ENCODE measurements at regions not wholly inside any gene's neighbourhood (a gene's known extent, or its start where the extent isn't known, plus 50 kb on each side); places are given as distances from the start of the nearest gene placed in this dataset.

DNA sequence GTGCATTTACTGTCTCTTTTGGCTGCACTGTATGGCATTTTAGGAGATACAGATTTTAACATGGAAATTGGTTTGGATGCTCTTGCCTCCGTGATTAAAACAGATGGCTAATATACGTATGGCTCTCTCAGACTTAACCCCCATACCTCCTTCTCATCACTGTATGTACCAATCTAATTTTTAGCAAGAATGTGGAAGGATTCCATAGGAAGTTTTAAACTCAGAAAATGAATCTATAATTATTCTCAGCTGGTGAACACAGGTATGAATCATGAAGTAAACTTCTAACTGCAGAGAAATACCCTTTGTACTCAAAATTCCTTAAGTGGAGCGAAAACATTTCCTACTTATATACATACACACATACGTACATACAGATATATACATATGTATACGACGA is 210.5 kb upstream of the NEIL3 start:
- Histone ChIP-seq H3K9me3 (ENCODE audit: control insufficient read depth, insufficient read depth, low read length) (no peaks in the 10 kb centered on the region), H3K27ac (ENCODE audit: low read depth, low read length) (no peak overlapping the region), H3K27me3 (ENCODE audit: control insufficient read depth, insufficient read depth, low read length) (no peaks in the 10 kb centered on the region), H3K4me3 (ENCODE audit: low read depth, low read length) (no peak overlapping the region)
- no peak for DNase-seq (ENCODE audit: low read depth, low spot score)
- TF ChIP-seq, protein P1, sequence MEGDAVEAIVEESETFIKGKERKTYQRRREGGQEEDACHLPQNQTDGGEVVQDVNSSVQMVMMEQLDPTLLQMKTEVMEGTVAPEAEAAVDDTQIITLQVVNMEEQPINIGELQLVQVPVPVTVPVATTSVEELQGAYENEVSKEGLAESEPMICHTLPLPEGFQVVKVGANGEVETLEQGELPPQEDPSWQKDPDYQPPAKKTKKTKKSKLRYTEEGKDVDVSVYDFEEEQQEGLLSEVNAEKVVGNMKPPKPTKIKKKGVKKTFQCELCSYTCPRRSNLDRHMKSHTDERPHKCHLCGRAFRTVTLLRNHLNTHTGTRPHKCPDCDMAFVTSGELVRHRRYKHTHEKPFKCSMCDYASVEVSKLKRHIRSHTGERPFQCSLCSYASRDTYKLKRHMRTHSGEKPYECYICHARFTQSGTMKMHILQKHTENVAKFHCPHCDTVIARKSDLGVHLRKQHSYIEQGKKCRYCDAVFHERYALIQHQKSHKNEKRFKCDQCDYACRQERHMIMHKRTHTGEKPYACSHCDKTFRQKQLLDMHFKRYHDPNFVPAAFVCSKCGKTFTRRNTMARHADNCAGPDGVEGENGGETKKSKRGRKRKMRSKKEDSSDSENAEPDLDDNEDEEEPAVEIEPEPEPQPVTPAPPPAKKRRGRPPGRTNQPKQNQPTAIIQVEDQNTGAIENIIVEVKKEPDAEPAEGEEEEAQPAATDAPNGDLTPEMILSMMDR (IDR thresholded peaks at IDR 0.05; ENCODE audit: low read depth, low read length) = no peak
- CTCF ChIA-PET = interaction anchor here (0.6 to 1.6 kb wide), 2 partner anchors 52 to 141 kb away, joined by 3 read pairs; no protein-coding TSS in a partner anchor
- POLR2A ChIA-PET = no interaction called here

DNA sequence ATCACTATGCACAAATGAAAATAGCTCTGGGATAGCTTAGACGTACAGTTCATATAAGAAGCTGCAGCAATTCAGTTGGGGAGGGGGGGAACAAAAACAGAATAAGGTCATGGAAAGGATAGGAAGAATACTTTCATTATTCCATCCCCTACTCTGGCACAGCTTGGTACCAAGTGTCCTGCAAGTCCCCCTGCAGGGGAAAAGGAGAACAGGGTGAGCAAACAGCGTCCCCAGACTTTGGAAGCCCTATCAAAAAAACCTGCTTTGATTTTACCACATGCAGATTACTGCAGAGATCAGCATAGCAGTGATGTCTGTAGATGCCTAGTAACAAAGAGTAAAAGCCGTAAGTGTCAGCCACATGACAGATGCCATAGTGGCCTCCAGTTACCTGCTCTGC is 209.4 kb upstream of the NEIL3 start:
- ChIA-PET POLR2A (no interaction called here), CTCF (interaction anchor here (0.6 to 1.6 kb wide), 2 partner anchors 53 to 222 kb away, joined by 3 read pairs; no protein-coding TSS in a partner anchor)
- no peak overlapping the region for H3K27ac ChIP-seq (ENCODE audit: low read depth, low read length)
- TF ChIP-seq, protein P1 (IDR thresholded peaks at IDR 0.05; ENCODE audit: low read depth, low read length) = no peak
- no peak overlapping the region for H3K4me3 ChIP-seq (ENCODE audit: low read depth, low read length)
- H3K9me3 ChIP-seq (ENCODE audit: control insufficient read depth, insufficient read depth, low read length) = no peaks in the 10 kb centered on the region
- no peaks in the 10 kb centered on the region for H3K27me3 ChIP-seq (ENCODE audit: control insufficient read depth, insufficient read depth, low read length)
- DNase-seq (ENCODE audit: low read depth, low spot score) = no peak

DNA sequence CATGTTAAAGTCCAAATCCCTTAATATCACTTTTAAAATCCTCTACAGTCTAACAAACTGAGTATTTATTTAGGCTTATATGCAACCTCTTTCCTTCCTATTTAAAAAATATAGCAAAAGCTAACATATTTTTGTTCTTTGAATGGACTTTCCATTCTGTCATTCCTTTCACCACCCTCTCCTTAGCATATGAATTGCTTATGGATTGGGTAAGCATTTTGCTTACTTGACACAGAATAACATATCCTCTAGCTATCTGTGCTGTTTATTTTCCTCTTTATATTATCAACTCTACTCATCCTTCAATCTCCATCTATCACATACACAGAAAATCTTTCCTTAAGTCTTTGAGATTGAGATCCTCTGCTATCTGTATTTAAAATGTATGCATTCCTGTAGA is 206.1 kb upstream of the NEIL3 start:
- Histone ChIP-seq H3K27me3 (ENCODE audit: control insufficient read depth, insufficient read depth, low read length) (no peaks in the 10 kb centered on the region), H3K4me3 (ENCODE audit: low read depth, low read length) (no peak overlapping the region), H3K9me3 (ENCODE audit: control insufficient read depth, insufficient read depth, low read length) (no peaks in the 10 kb centered on the region), H3K27ac (ENCODE audit: low read depth, low read length) (no peak overlapping the region)
- no peak for DNase-seq (ENCODE audit: low read depth, low spot score)
- TF ChIP-seq, protein P1 (IDR thresholded peaks at IDR 0.05; ENCODE audit: low read depth, low read length) = no peak
- CTCF ChIA-PET = no interaction called here
- POLR2A ChIA-PET = no interaction called here

DNA sequence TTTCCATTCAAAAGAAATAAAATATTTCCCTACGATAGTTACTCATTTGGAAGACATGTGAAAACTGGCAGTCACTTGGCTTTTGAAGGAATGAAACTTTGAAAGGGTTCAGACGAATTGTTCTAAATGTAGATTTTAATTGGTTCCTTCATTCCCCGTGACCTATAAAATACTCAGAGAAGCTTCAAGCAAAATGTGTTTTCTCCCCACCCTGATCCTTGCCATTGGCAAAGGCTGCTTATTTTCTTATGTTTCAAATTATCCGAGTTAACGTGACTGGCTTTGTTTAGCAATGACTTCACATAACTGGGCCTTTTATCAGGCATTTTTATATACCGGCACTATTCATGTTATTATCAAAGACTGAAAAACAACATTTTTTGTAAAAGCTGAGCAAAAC is 204.1 kb upstream of the NEIL3 start:
- Histone ChIP-seq H3K27me3 (ENCODE audit: control insufficient read depth, insufficient read depth, low read length) (no peaks in the 10 kb centered on the region), H3K4me3 (ENCODE audit: low read depth, low read length) (no peak overlapping the region), H3K9me3 (ENCODE audit: control insufficient read depth, insufficient read depth, low read length) (no peaks in the 10 kb centered on the region), H3K27ac (ENCODE audit: low read depth, low read length) (no peak overlapping the region)
- no peak for DNase-seq (ENCODE audit: low read depth, low spot score)
- ChIA-PET POLR2A (no interaction called here), CTCF (interaction anchor here (1.5 to 1.8 kb wide), 2 partner anchors 58 to 145 kb away, joined by 5 read pairs; no protein-coding TSS in a partner anchor)
- TF ChIP-seq, protein P1 (IDR thresholded peaks at IDR 0.05; ENCODE audit: low read depth, low read length) = no peak

DNA sequence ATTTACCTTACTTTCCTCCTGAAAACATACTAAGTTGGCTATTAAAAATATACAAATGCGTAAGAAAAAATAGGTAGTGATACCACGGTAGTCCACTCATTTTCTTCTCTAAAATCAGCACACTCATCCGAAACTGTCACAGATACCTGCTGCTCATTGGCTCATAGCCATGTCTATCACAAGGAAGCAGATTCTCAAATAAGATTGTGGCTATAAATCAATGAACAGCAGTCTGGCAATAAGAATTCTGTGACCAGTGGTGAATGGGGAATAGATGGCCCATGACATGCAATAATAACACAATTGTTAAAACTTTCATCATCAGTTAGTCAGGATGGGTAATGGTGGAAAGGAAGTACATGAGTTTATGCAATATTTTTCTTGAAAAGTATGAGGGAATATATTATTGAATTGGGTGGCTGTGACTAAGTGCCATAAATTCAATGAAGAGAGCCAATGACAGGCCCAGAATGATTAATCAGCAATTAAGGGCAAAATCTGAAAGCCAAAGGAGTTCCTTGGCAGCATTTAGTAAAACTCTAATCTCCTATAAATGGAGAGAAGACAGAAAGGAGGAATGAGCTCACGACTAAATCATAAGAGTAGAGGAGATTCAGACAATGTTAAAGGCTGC is 202.3 kb upstream of the NEIL3 start:
- no peak overlapping the region for H3K4me3 ChIP-seq (ENCODE audit: low read depth, low read length)
- peaks cover 5% of the 10 kb centered on the region; the same call in 1 of the 2 replicates for H3K9me3 ChIP-seq (ENCODE audit: control insufficient read depth, insufficient read depth, low read length)
- H3K27ac ChIP-seq (ENCODE audit: low read depth, low read length) = no peak overlapping the region
- no peak for DNase-seq (ENCODE audit: low read depth, low spot score)
- no peaks in the 10 kb centered on the region for H3K27me3 ChIP-seq (ENCODE audit: control insufficient read depth, insufficient read depth, low read length)
- ChIA-PET CTCF (interaction anchor here (1.8 to 3.4 kb wide), 3 partner anchors 60 to 232 kb away, joined by 5 to 19 read pairs (median 14); no protein-coding TSS in a partner anchor), POLR2A (no interaction called here)
- TF ChIP-seq, protein P1 (IDR thresholded peaks at IDR 0.05; ENCODE audit: low read depth, low read length) = no peak

All from AG04450 (cell line).